BJ (cell line): ENCODE measurements at regions not wholly inside any gene's neighbourhood (a gene's known extent, or its start where the extent isn't known, plus 50 kb on each side); places are given as distances from the start of the nearest gene placed in this dataset. TPM values are rescaled to one million over a fixed set of nuclear protein-coding genes. Genes with fewer than 3 reads are reported as not detected.
"Not testable (repeated sequence)": the region's sequence is repeated elsewhere in the genome, so short reads cannot be mapped to it uniquely, and the experiment has no call there.

Experiments used
- CTCF ChIA-PET: fragments of 350-600 bp; formaldehyde crosslinking; extraction: SDS; loops from one replicate; lab custom pipeline; 2021; ENCODE audit warnings: antibody characterized with exemption, inconsistent platforms; lab: Yijun Ruan, JAX
- POLR2A ChIA-PET: fragments of 300-600 bp; sonication (Branson Sonifier 250); formaldehyde crosslinking; extraction: SDS; loops from one replicate; lab custom pipeline; 2021; ENCODE audit warnings: antibody characterized with exemption; lab: Charles Lee
- DNase-seq: peaks from one replicate; pipeline ENCODE4 v3.0.0-alpha.2; 2011; ENCODE audit warnings: low read depth
- H3K27me3 ChIP-seq: 2 replicates; pipeline ENCODE4 v1.6.0; 2011; ENCODE audit warnings: low read length; ENCODE audit not compliant: control insufficient read depth, insufficient read depth
- H3K36me3 ChIP-seq: 2 replicates; pipeline ENCODE4 v1.5.1; 2011; ENCODE audit warnings: low read length; ENCODE audit not compliant: control insufficient read depth, insufficient read depth
- H3K4me3 ChIP-seq: 2 replicates; pipeline ENCODE4 v1.5.1; 2011; ENCODE audit warnings: low read depth, mild to moderate bottlenecking, control low read depth, low read length
- small RNA-seq: library from RNA; depleted of rRNA; stranded (forward); fragments of <200 nt; gene quantifications from one replicate; pipeline ENCODE3, GENCODE V24; 2012; ENCODE audit warnings: low replicate concordance, low read depth; ENCODE audit not compliant: insufficient read length
- TF ChIP-seq, protein P1 (sequence below): IDR thresholded peaks from 2 replicates; pipeline ENCODE4 v1.5.1; 2011; ENCODE audit warnings: low read depth, mild to moderate bottlenecking, control low read depth, inconsistent platforms, low read length, moderate library complexity; ENCODE audit not compliant: insufficient read depth

- TF ChIP-seq, protein P1, sequence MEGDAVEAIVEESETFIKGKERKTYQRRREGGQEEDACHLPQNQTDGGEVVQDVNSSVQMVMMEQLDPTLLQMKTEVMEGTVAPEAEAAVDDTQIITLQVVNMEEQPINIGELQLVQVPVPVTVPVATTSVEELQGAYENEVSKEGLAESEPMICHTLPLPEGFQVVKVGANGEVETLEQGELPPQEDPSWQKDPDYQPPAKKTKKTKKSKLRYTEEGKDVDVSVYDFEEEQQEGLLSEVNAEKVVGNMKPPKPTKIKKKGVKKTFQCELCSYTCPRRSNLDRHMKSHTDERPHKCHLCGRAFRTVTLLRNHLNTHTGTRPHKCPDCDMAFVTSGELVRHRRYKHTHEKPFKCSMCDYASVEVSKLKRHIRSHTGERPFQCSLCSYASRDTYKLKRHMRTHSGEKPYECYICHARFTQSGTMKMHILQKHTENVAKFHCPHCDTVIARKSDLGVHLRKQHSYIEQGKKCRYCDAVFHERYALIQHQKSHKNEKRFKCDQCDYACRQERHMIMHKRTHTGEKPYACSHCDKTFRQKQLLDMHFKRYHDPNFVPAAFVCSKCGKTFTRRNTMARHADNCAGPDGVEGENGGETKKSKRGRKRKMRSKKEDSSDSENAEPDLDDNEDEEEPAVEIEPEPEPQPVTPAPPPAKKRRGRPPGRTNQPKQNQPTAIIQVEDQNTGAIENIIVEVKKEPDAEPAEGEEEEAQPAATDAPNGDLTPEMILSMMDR: no peak
- POLR2A ChIA-PET: no interaction called here
- peaks cover 1% of the 10 kb centered on the region; the same call in 1 of the 2 replicates for H3K27me3 ChIP-seq
Observed at GRCh38 chr15:75770131-75770530, 57.5 kb upstream of the CSPG4 start.

GRCh38 chr15:75768526-75768925 lies 55.9 kb upstream of the CSPG4 start:
- CTCF ChIA-PET, H3K36me3 ChIP-seq: not testable (repeated sequence)

More at GRCh38 chr15:75770131-75770530, 57.5 kb upstream of the CSPG4 start:
- Histone ChIP-seq H3K4me3 (no peak overlapping the region), H3K36me3 (no peaks in the 10 kb centered on the region)
- no peak for DNase-seq
- CTCF ChIA-PET: no interaction called here

GRCh38 chr15:75765551-75766305 lies 53.1 kb upstream of the CSPG4 start:
- H3K27me3 ChIP-seq, H3K36me3 ChIP-seq, POLR2A ChIA-PET, DNase-seq, H3K4me3 ChIP-seq: not testable (repeated sequence)
- CTCF ChIA-PET: interaction anchor here (0.6 kb wide), 1 partner anchor 9 kb away, joined by 4 read pairs; no protein-coding TSS in a partner anchor

More at GRCh38 chr15:75768526-75768925, 55.9 kb upstream of the CSPG4 start:
- POLR2A ChIA-PET, H3K4me3 ChIP-seq, H3K27me3 ChIP-seq, DNase-seq: not testable (repeated sequence)

DNA sequence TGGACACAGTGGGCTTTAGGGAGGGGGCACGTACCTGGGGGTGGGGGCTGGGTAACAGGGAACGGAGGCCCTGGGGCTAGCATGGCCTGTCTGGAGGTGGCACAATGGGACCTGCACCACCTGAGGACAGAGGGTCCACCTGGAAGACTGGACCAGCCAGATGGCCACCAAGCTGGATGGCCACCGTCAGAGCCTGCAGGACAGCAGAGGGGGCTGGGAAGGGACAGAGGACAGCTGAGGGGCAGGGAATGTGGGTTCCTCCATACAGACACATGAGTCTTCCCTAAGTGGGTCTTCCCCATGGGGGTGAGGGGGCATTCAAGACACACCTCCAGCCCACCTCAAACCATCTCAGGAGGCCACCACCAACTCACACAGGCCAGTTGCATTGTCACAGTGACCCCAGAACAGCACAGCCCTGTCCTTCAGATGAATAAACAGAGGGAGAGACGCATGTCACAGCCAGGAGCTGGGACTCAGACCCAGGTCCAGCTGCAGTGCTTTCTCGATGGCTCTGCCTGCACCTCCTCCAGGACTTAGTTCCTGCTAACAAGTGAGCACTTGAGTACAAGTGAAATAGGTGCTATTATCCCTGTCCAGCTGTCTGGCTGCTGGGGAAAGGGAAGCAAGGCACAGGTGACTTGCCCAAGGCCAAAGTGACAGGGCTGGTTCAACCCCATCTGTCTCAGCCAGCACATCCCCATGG lies 52.4 kb upstream of the CSPG4 start:
- H3K4me3 ChIP-seq, H3K27me3 ChIP-seq, CTCF ChIA-PET, H3K36me3 ChIP-seq, POLR2A ChIA-PET, DNase-seq: not testable (repeated sequence)

GRCh38 chr15:75763635-75764600 lies 51.3 kb upstream of the CSPG4 start:
- DNase-seq, H3K4me3 ChIP-seq, H3K36me3 ChIP-seq, CTCF ChIA-PET, POLR2A ChIA-PET, H3K27me3 ChIP-seq: not testable (repeated sequence)

DNA sequence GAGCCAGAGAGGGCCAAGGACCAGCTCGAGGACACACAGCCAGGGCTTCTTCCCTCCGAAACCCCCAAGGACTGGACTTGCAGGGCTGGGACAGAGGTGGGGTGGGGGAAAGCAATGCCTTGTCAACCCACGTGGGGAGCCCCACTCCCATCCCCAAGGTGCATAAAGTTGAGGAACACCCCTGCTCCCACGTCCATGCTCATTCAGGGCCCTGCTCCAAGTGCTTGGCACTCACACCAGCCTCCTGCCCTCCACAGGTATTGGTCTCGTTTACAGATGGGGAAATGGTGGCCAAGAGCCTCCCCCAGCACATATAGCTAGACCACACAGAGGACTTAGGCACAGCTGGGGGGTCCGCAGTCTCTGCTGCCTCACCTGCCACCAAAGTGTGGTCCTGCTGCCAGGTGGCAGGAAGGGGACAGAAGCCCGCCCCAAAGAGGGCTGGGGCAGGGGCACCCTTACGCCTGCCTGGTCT lies 50.5 kb upstream of the CSPG4 start:
- ChIA-PET CTCF (interaction anchor here (1.3 kb wide), 1 partner anchor 13 kb away, joined by 3 read pairs; no protein-coding TSS in a partner anchor), POLR2A (no interaction called here)

More for the DNA sequence above, 50.5 kb upstream of the CSPG4 start:
- Histone ChIP-seq H3K27me3 (no peaks in the 10 kb centered on the region), H3K4me3 (no peak overlapping the region), H3K36me3 (no peaks in the 10 kb centered on the region)
- DNase-seq: no peak
- TF ChIP-seq, protein P1: no peak

Small RNA genes in the stretch of these regions (small RNA-seq; reads per million reads assigned to genes)
- gene RN7SL319P: not detected
